ENCODE measurements at regions not wholly inside any gene's neighbourhood (a gene's known extent, or its start where the extent isn't known, plus 50 kb on each side); places are given as distances from the start of the nearest gene placed in this dataset.

DNA sequence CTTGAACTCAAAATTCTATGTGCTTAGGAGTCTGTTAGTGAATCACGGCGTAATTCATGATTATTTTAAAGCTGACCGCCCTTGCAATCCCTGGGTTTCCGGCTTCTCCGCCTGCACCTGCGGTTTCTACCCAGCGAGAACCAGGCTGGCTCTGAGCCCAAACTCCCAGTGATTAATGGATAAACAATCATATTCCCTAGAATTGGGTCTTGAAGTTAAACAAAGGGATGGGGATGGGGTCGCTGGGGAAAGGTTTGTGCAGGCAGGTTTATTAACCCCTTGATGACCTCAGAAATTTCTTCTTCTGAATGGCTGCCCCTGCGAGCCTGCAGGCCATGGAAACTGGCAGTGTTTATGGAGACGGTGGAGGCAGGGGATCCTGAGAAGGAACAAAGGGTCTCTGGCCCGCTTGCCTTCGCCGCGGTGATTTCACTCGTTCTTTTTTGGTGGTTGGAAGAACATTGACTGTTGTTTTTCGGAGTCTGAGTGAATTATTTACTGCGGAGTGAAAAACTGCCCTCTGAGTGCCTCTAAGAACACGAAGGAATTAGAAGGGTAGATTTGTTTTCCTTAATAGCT is 1000.3 kb downstream of the BRD1 start:
- WGBS, 2 experiments (ENCODE audit: extremely low coverage in 2 of 2, insufficient read length in 1 of 2) = 69% methylated on average over 7 of the region's 18 CpGs; no CpG with 5 or more reads in 1 of the 2 experiments

More for the DNA sequence above, 1000.3 kb downstream of the BRD1 start:
- H2BK120ac ChIP-seq (ENCODE audit: low read depth, low read length) = no peak overlapping the region
- H3K79me1 ChIP-seq (ENCODE audit: low read depth in 1 of 2, low read length in 2 of 2) = no peaks in the 10 kb centered on the region
- no TSS peak for BruUV-seq (replicated peaks)
- H2AK9ac ChIP-seq (replicated peaks; ENCODE audit: low read depth, low read length, poor library complexity) = no peak overlapping the region
- H3K9me1 ChIP-seq (ENCODE audit: insufficient read depth, low read length) = no peaks in the 10 kb centered on the region
- no peak overlapping the region for H2BK5ac ChIP-seq (ENCODE audit: low read depth, low read length, poor library complexity, severe bottlenecking)
- no peak for DNase-seq
- no peak overlapping the region for H3K27ac ChIP-seq (ENCODE audit: insufficient read depth, low read length)
- no peak for TF ChIP-seq SMC3 (IDR thresholded peaks at IDR 0.05; ENCODE audit: low read depth, low read length)
- no peak for TF ChIP-seq FOS (IDR thresholded peaks at IDR 0.05; ENCODE audit: low read depth, low read length)
- TF ChIP-seq CEBPB (IDR thresholded peaks at IDR 0.05; ENCODE audit: low read depth, low read length) = no peak
- no peak for TF ChIP-seq RFX5 (IDR thresholded peaks at IDR 0.05; ENCODE audit: low read depth, low read length)
- TF ChIP-seq, protein P1, sequence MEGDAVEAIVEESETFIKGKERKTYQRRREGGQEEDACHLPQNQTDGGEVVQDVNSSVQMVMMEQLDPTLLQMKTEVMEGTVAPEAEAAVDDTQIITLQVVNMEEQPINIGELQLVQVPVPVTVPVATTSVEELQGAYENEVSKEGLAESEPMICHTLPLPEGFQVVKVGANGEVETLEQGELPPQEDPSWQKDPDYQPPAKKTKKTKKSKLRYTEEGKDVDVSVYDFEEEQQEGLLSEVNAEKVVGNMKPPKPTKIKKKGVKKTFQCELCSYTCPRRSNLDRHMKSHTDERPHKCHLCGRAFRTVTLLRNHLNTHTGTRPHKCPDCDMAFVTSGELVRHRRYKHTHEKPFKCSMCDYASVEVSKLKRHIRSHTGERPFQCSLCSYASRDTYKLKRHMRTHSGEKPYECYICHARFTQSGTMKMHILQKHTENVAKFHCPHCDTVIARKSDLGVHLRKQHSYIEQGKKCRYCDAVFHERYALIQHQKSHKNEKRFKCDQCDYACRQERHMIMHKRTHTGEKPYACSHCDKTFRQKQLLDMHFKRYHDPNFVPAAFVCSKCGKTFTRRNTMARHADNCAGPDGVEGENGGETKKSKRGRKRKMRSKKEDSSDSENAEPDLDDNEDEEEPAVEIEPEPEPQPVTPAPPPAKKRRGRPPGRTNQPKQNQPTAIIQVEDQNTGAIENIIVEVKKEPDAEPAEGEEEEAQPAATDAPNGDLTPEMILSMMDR (conservative IDR thresholded peaks at IDR 0.05; ENCODE audit: low read depth, low read length) = no peak
- TF ChIP-seq NFE2L2 (IDR thresholded peaks at IDR 0.05; ENCODE audit: low read depth, low read length) = no peak
- TF ChIP-seq, protein P2, sequence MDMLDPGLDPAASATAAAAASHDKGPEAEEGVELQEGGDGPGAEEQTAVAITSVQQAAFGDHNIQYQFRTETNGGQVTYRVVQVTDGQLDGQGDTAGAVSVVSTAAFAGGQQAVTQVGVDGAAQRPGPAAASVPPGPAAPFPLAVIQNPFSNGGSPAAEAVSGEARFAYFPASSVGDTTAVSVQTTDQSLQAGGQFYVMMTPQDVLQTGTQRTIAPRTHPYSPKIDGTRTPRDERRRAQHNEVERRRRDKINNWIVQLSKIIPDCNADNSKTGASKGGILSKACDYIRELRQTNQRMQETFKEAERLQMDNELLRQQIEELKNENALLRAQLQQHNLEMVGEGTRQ (IDR thresholded peaks at IDR 0.05; ENCODE audit: low read depth, low read length) = no peak
- TF ChIP-seq RCOR1 (IDR thresholded peaks at IDR 0.05; ENCODE audit: insufficient replicate concordance, low read length) = no peak
- no peak for TF ChIP-seq CHD1 (IDR thresholded peaks at IDR 0.05; ENCODE audit: low read depth, low read length)
- no peak for TF ChIP-seq POLR2A (IDR thresholded peaks at IDR 0.05; ENCODE audit: low read depth, low read length)
- no peak for TF ChIP-seq MAFK (IDR thresholded peaks at IDR 0.05; ENCODE audit: low read depth, low read length)
- TF ChIP-seq, protein P3, sequence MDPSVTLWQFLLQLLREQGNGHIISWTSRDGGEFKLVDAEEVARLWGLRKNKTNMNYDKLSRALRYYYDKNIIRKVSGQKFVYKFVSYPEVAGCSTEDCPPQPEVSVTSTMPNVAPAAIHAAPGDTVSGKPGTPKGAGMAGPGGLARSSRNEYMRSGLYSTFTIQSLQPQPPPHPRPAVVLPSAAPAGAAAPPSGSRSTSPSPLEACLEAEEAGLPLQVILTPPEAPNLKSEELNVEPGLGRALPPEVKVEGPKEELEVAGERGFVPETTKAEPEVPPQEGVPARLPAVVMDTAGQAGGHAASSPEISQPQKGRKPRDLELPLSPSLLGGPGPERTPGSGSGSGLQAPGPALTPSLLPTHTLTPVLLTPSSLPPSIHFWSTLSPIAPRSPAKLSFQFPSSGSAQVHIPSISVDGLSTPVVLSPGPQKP (IDR thresholded peaks at IDR 0.05; ENCODE audit: borderline replicate concordance, low read depth, low read length) = no peak
- TF ChIP-seq RAD21 (IDR thresholded peaks at IDR 0.05; ENCODE audit: low read length) = no peak
- TF ChIP-seq MAZ (IDR thresholded peaks at IDR 0.05; ENCODE audit: borderline replicate concordance, low read depth, low read length) = no peak
- no peak for TF ChIP-seq MXI1 (IDR thresholded peaks at IDR 0.05; ENCODE audit: borderline replicate concordance, low read depth, low read length)
- TF ChIP-seq BHLHE40 (IDR thresholded peaks at IDR 0.05; ENCODE audit: low read depth, low read length) = no peak
- H2BK20ac ChIP-seq (ENCODE audit: low read depth, low read length) = no peak overlapping the region
- in situ Hi-C loops (cut with MboI; ENCODE audit: low sequenced_read_pairs) = no loop called here
- dilution Hi-C loops (cut with HindIII; ENCODE audit: low sequenced_read_pairs, unreplicated experiment) = no loop called here
- H2AK5ac ChIP-seq (ENCODE audit: low read depth, low read length) = no peak overlapping the region
- no peak for ATAC-seq (ENCODE audit: low read depth)
- no peak overlapping the region for H3K4me3 ChIP-seq (ENCODE audit: insufficient read depth, low read depth, low read length)
- H2BK15ac ChIP-seq (ENCODE audit: low read depth, low read length) = no peak overlapping the region
- H3K14ac ChIP-seq (replicated peaks; ENCODE audit: low read depth, low read length) = no peak overlapping the region
- ChIA-PET CTCF (no interaction called here), POLR2A (ENCODE audit: unreplicated experiment) (no interaction called here)
- no peak overlapping the region for H3K18ac ChIP-seq (ENCODE audit: low read depth, low read length)
- no peak overlapping the region for H3K4me2 ChIP-seq (ENCODE audit: low read depth, low read length)
- H3K9ac ChIP-seq (ENCODE audit: low read depth, low read length) = no peak overlapping the region
- H3K23ac ChIP-seq (ENCODE audit: low read depth, low read length) = no peak overlapping the region
- intact Hi-C loops (cut with micrococcal nuclease) = no loop called here
- H3K36me3 ChIP-seq (ENCODE audit: control insufficient read depth, insufficient read depth, low read length) = no peaks in the 10 kb centered on the region
- H4K8ac ChIP-seq (ENCODE audit: low read depth in 2 of 2, low read length in 2 of 2) = no peak overlapping the region
- peaks cover 58% of the 10 kb centered on the region for H3K9me3 ChIP-seq (ENCODE audit: control insufficient read depth, insufficient read depth, low read length)
- H2AFZ ChIP-seq (replicated peaks; ENCODE audit: low read length, poor library complexity) = no peak overlapping the region
- H3K27me3 ChIP-seq (ENCODE audit: control insufficient read depth, insufficient read depth, low read length) = no peaks in the 10 kb centered on the region
- H4K20me1 ChIP-seq (ENCODE audit: insufficient read depth, low read length) = no peaks in the 10 kb centered on the region
- H3K56ac ChIP-seq (ENCODE audit: extremely low read depth, insufficient read depth, low read length) = no peak overlapping the region
- H4K91ac ChIP-seq (ENCODE audit: insufficient read depth, low read depth, low read length) = no peak overlapping the region
- H3K4ac ChIP-seq (ENCODE audit: low read depth, low read length) = no peak overlapping the region
- no peaks in the 10 kb centered on the region for H3K4me1 ChIP-seq (ENCODE audit: control insufficient read depth, insufficient read depth, low read length)
- no peak overlapping the region for H4K5ac ChIP-seq (ENCODE audit: low read depth, low read length)

All from IMR-90 (cell line).